K562 (cell line): ENCODE measurements at regions not wholly inside any gene's neighbourhood (a gene's known extent, or its start where the extent isn't known, plus 50 kb on each side); places are given as distances from the start of the nearest gene placed in this dataset.

ENCODE experiments used
- ATAC-seq: fragments of 200-7000 bp; cut with Tn5 transposase; 3 replicates; pipeline ENCODE4 v1.9.1; 2020; ENCODE audit warnings: moderate library complexity
- BruUV-seq: library from RNA; stranded (reverse); fragments of 400-500 nt; replicated peaks from 2 replicates; lab custom pipeline; 2021; lab: Mats Ljungman, UMichigan
- CTCF ChIA-PET: fragments of 300-600 bp; formaldehyde crosslinking; extraction: SDS; loops from one replicate; lab custom pipeline; 2021; ENCODE audit warnings: low intra/inter-chr PET ratio; lab: Yijun Ruan, JAX
- POLR2A ChIA-PET: fragments of 300-600, 350-650 bp; sonication (Branson Sonifier 250); formaldehyde crosslinking; extraction: SDS; loops from one replicate; lab custom pipeline; 2021; ENCODE audit warnings: antibody characterized with exemption, inconsistent platforms; lab: Yijun Ruan, JAX
- DNase-seq, 4 experiments: peaks; one replicate each; pipeline versions ENCODE4 v3.0.0 to v3.0.0-alpha.2; 2011 to 2018; ENCODE audit warnings: low spot score in 3 of 4, mixed read lengths in 3 of 4; ENCODE audit errors: extremely low read depth in 1 of 4
- FAIRE-seq: peaks from 2 replicates; lab custom pipeline; 2011; peaks lifted over from hg19 to GRCh38; lab: Jason Lieb, UNC
- H2AFZ ChIP-seq: 2 replicates; pipeline ENCODE4 v1.6.0; 2011; ENCODE audit warnings: low read depth, low read length, control low read depth, inconsistent platforms
- H3K27ac ChIP-seq: fragments of 200-600 bp; 3 replicates; pipeline ENCODE4 v1.8.0; 2011; ENCODE audit warnings: low read depth, mild to moderate bottlenecking, control low read depth, inconsistent platforms, low read length, moderate library complexity, mixed read lengths; ENCODE audit errors: extremely low read depth
- H3K27me3 ChIP-seq, 2 experiments: fragments of 300-600 bp in 1 of 2; 2 replicates in 1 of 2; 3 replicates in 1 of 2; pipeline versions ENCODE4 v1.6.0 to v1.8.0; 2011; ENCODE audit warnings: inconsistent platforms in 2 of 2, low read length in 2 of 2, mild to moderate bottlenecking in 1 of 2, mixed read lengths in 1 of 2, moderate library complexity in 1 of 2; ENCODE audit not compliant: control insufficient read depth in 2 of 2, insufficient read depth in 2 of 2
- H3K36me3 ChIP-seq: fragments of 300-600 bp; 3 replicates; pipeline ENCODE4 v1.8.0; 2011; ENCODE audit warnings: mild to moderate bottlenecking, low read length, inconsistent platforms; ENCODE audit not compliant: control insufficient read depth, insufficient read depth
- H3K4me1 ChIP-seq, 2 experiments: fragments of 200-600 bp in 1 of 2; replicated peaks in 1 of 2; 2 replicates in 1 of 2; 3 replicates in 1 of 2; pipeline versions ENCODE4 v1.5.1 to v1.8.0; 2011; ENCODE audit warnings: inconsistent platforms in 2 of 2, low read length in 2 of 2, mild to moderate bottlenecking in 1 of 2, mixed read lengths in 1 of 2, moderate library complexity in 1 of 2; ENCODE audit not compliant: control insufficient read depth in 2 of 2, insufficient read depth in 2 of 2
- H3K4me2 ChIP-seq: 2 replicates; pipeline ENCODE4 v1.6.1; 2011; ENCODE audit warnings: low read length, control low read depth, inconsistent platforms, mixed read lengths; ENCODE audit not compliant: insufficient read depth
- H3K4me3 ChIP-seq: fragments of 200-600 bp; sonication (generic), shearing (Covaris generic); 2 replicates; pipeline ENCODE4 v1.5.1; 2016; ENCODE audit warnings: control low read depth, inconsistent platforms
- H3K79me2 ChIP-seq: fragments of 200-600 bp; 3 replicates; pipeline ENCODE4 v1.8.0; 2011; ENCODE audit warnings: low read length, inconsistent platforms; ENCODE audit not compliant: control insufficient read depth, insufficient read depth
- H3K9ac ChIP-seq, 2 experiments: 2 replicates each; pipeline versions ENCODE4 v1.6.0 to v1.6.1; 2011; ENCODE audit warnings: low read depth in 2 of 2, low read length in 2 of 2, control low read depth in 1 of 2, inconsistent platforms in 1 of 2, mild to moderate bottlenecking in 1 of 2, mixed read lengths in 1 of 2; ENCODE audit not compliant: insufficient read depth in 1 of 2
- H3K9me1 ChIP-seq: one replicate; pipeline ENCODE4 v1.6.0; 2011; ENCODE audit warnings: inconsistent platforms, mild to moderate bottlenecking, low read length, moderate library complexity; ENCODE audit not compliant: control insufficient read depth, insufficient read depth
- H3K9me3 ChIP-seq: replicated peaks from 2 replicates; pipeline ENCODE4 v1.5.1; 2011; ENCODE audit warnings: low read depth, low read length, inconsistent platforms; ENCODE audit not compliant: control insufficient read depth, insufficient read depth
- H4K20me1 ChIP-seq: replicated peaks from 2 replicates; pipeline ENCODE4 v1.6.1; 2011; ENCODE audit warnings: low read length, inconsistent platforms, mixed read lengths; ENCODE audit not compliant: control insufficient read depth, insufficient read depth
- ATF7 ChIP-seq: fragments of 450-650 bp; IDR thresholded peaks from 2 replicates; pipeline ENCODE4 v1.7.1; 2014; ENCODE audit warnings: mild to moderate bottlenecking, moderate library complexity
- BMI1 ChIP-seq: fragments of 150-350 bp; IDR thresholded peaks from 2 replicates; pipeline ENCODE4 v1.6.1; 2014; ENCODE audit warnings: low read length
- ETV1 ChIP-seq: fragments of 450-650 bp; conservative IDR thresholded peaks from 2 replicates; pipeline ENCODE4 v1.6.1; 2016; ENCODE audit warnings: missing genetic modification characterization, control low read depth, low read depth, missing compliant biosample characterization
- FOXK1 ChIP-seq: sonication (generic); formaldehyde crosslinking; IDR thresholded peaks from 2 replicates; pipeline ENCODE4 v1.8.0; 2022; ENCODE audit warnings: missing genetic modification reagents, mild to moderate bottlenecking, borderline replicate concordance
- FOXM1 ChIP-seq, 2 experiments: fragments of 450-650 bp in 1 of 2; sonication (generic) in 1 of 2; formaldehyde crosslinking in 1 of 2; IDR thresholded peaks; 2 replicates each; pipeline versions ENCODE4 v1.6.1 to v1.9.0; 2017 to 2022; ENCODE audit warnings: low read depth in 2 of 2, mild to moderate bottlenecking in 2 of 2, missing genetic modification reagents in 1 of 2, moderate library complexity in 1 of 2
- NELFE ChIP-seq: IDR thresholded peaks from 2 replicates; pipeline ENCODE4 v1.6.1; 2011; ENCODE audit warnings: mild to moderate bottlenecking; ENCODE audit not compliant: insufficient read depth, insufficient read length
- RBM39 ChIP-seq: fragments of 200-400 bp; formaldehyde crosslinking; optimal IDR thresholded peaks from 2 replicates; pipeline ENCODE3; 2018; ENCODE audit warnings: low read depth, low read length
- RFX5 ChIP-seq: IDR thresholded peaks from 2 replicates; pipeline ENCODE4 v1.6.1; 2011; ENCODE audit warnings: low read depth, mild to moderate bottlenecking, improper control_type of control experiment, low read length
- RHOXF2B ChIP-seq: fragments of 250-450 bp; sonication (Bioruptor Pico); conservative IDR thresholded peaks from 2 replicates; pipeline ENCODE4 v1.5.1; 2021
- RNF2 ChIP-seq: sonication (generic); IDR thresholded peaks from 2 replicates; pipeline ENCODE4 v1.6.1; 2016
- SMARCA5 ChIP-seq: fragments of 450-650 bp; IDR thresholded peaks from 2 replicates; pipeline ENCODE4 v1.6.1; 2016
- THRB ChIP-seq: fragments of 450-650 bp; formaldehyde crosslinking; conservative IDR thresholded peaks from 2 replicates; pipeline ENCODE4 v1.4.0; 2022; ENCODE audit warnings: mild to moderate bottlenecking, missing genetic modification characterization
- TRIM25 ChIP-seq: fragments of 450-650 bp; IDR thresholded peaks from 2 replicates; pipeline ENCODE4 v1.7.0; 2016; ENCODE audit warnings: borderline replicate concordance
- ZKSCAN1 ChIP-seq: fragments of 150-350 bp; IDR thresholded peaks from 2 replicates; pipeline ENCODE4 v1.6.1; 2016; ENCODE audit warnings: low read depth, low read length
- ZNF140 ChIP-seq: fragments of 250-450 bp; sonication (Bioruptor Pico); IDR thresholded peaks from 2 replicates; pipeline ENCODE4 v1.8.0; 2021; ENCODE audit warnings: moderate library complexity, mild to moderate bottlenecking, inconsistent platforms
- ZNF830 ChIP-seq: fragments of 250-450 bp; sonication (Bioruptor Pico); IDR thresholded peaks from 2 replicates; pipeline ENCODE4 v1.5.0; 2021; ENCODE audit warnings: mild to moderate bottlenecking
- WGBS: fragments of 100-300 bp; shearing (Covaris generic); methylation state at CpG from one replicate; pipeline ENCODE4 v1.1.6; 2016; ENCODE audit warnings: low coverage, mixed read lengths; ENCODE audit not compliant: insufficient coverage; ENCODE audit errors: missing lambda C conversion rate; 5-methylcytosine and 5-hydroxymethylcytosine counted together
- in situ Hi-C: fragments of 300-500 bp; cut with MboI; formaldehyde crosslinking; loops from 4 replicates; pipeline ENCODE4 v1.15.0; 2018; ENCODE audit warnings: inconsistent platforms, mixed read lengths
- intact Hi-C: fragments of 100-400 bp; cut with micrococcal nuclease; formaldehyde crosslinking; loops from 2 replicates; pipeline ENCODE4 v1.14.2; 2022

GRCh38 chr7:142431491-142431890 is 173.6 kb upstream of the PRSS58 start:
- Histone ChIP-seq H3K36me3 (no peaks in the 10 kb centered on the region), H3K79me2 (no peaks in the 10 kb centered on the region), H3K27me3 (peaks cover 0 to 10% of the 10 kb centered on the region in 2 experiments; a peak in 2 of 5 replicates), H4K20me1 (no peaks in the 10 kb centered on the region), H2AFZ (no peak overlapping the region)
- 0% methylated on average over 2 of the region's 2 CpGs for WGBS
- no peak for TF ChIP-seq RHOXF2B
- TF ChIP-seq SMARCA5, result no peak
- no peak for TF ChIP-seq FOXM1 (IDR thresholded peaks at IDR 0.05; ENCODE audit: low read depth)
- TF ChIP-seq FOXM1 (CRISPR knock-in tag; IDR thresholded peaks at IDR 0.05; ENCODE audit: low read depth), result no peak
- TF ChIP-seq, all 486 proteins: peak for 0
- Histone ChIP-seq H3K9ac (no peak overlapping the region), H3K4me1 (no peaks in the 10 kb centered on the region), H3K4me2 (no peak overlapping the region), H3K9me1 (no peaks in the 10 kb centered on the region), H3K4me3 (no peak overlapping the region), H3K27ac (no peak overlapping the region), H3K9me3 (no peaks in the 10 kb centered on the region)
- no peak for DNase-seq
- ChIA-PET CTCF (no interaction called here), POLR2A (no interaction called here)
- intact Hi-C loops (no loop called here), in situ Hi-C loops (no loop called here)
- no peak for ATAC-seq
- FAIRE-seq, result no peak
- BruUV-seq, result no TSS peak

- in situ Hi-C loops, result no loop called here
- POLR2A ChIA-PET, result no interaction called here
- no peaks in the 10 kb centered on the region for H4K20me1 ChIP-seq
- 3% methylated on average over 2 of the region's 2 CpGs for WGBS
- no peak overlapping the region for H3K4me3 ChIP-seq
- DNase-seq (no peak), ATAC-seq (no peak), FAIRE-seq (no peak)
- no peaks in the 10 kb centered on the region for H3K36me3 ChIP-seq
- BruUV-seq, result no TSS peak
- H3K9me1 ChIP-seq, result no peaks in the 10 kb centered on the region
- H3K9ac ChIP-seq, result no peak overlapping the region
- H3K27ac ChIP-seq, result no peak overlapping the region
- no peaks in the 10 kb centered on the region for H3K4me1 ChIP-seq
- CTCF ChIA-PET, result no interaction called here
- H3K9me3 ChIP-seq, result no peaks in the 10 kb centered on the region
- H3K27me3 ChIP-seq, result peaks cover 2 to 18% of the 10 kb centered on the region in 2 experiments; a peak in 3 of 5 replicates
- H3K4me2 ChIP-seq, result no peak overlapping the region
- intact Hi-C loops, result no loop called here
- no peaks in the 10 kb centered on the region for H3K79me2 ChIP-seq
- no peak overlapping the region for H2AFZ ChIP-seq
- TF ChIP-seq NELFE, result no peak
- TF ChIP-seq BMI1, result no peak
- TF ChIP-seq RBM39, result no peak
- TF ChIP-seq RFX5, result no peak
- no peak for TF ChIP-seq ATF7
- no peak for TF ChIP-seq ZNF140 (CRISPR knock-in tag)
- TF ChIP-seq FOXK1 (CRISPR knock-in tag), result no peak
- no peak for TF ChIP-seq RNF2
- no peak for TF ChIP-seq THRB (CRISPR knock-in tag)
- TF ChIP-seq ETV1 (tag), result no peak
- no peak for TF ChIP-seq TRIM25
- no peak for TF ChIP-seq ZNF830 (CRISPR knock-in tag)
- TF ChIP-seq ZKSCAN1, result no peak
Observed at GRCh38 chr7:142428094-142428493, 170.2 kb upstream of the PRSS58 start.
